Liver (tissue), 7 donors: ENCODE measurements at regions not wholly inside any gene's neighbourhood (a gene's known extent, or its start where the extent isn't known, plus 50 kb on each side); places are given as distances from the start of the nearest gene placed in this dataset.
"Not testable (repeated sequence)": the region's sequence is repeated elsewhere in the genome, so short reads cannot be mapped to it uniquely, and the experiment has no call there.

Source experiments
- DNase-seq: peaks from one replicate; pipeline ENCODE4 v3.0.0-alpha.2; 2017; ENCODE audit warnings: low spot score
- H3K27ac ChIP-seq, 2 donors: one replicate each; pipeline ENCODE4 v1.7.0; 2013; ENCODE audit warnings: inconsistent platforms in 2 of 2, low read length in 2 of 2, control low read depth in 1 of 2, low read depth in 1 of 2, mild to moderate bottlenecking in 1 of 2
- H3K27me3 ChIP-seq, 4 donors: one replicate each; pipeline versions ENCODE4 v1.6.1 to v1.7.0; 2013; ENCODE audit warnings: low read length in 3 of 4, inconsistent platforms in 1 of 4, mild to moderate bottlenecking in 1 of 4, moderate library complexity in 1 of 4; ENCODE audit not compliant: control insufficient read depth in 4 of 4, insufficient read depth in 4 of 4
- H3K36me3 ChIP-seq, 4 donors: one replicate each; pipeline versions ENCODE4 v1.6.1 to v1.7.0; 2013; ENCODE audit warnings: low read length in 3 of 4, mild to moderate bottlenecking in 3 of 4, low read depth in 1 of 4, moderate library complexity in 1 of 4; ENCODE audit not compliant: control insufficient read depth in 4 of 4, insufficient read depth in 3 of 4
- H3K4me1 ChIP-seq, 4 donors: one replicate each; pipeline versions ENCODE4 v1.6.1 to v1.7.0; 2013; ENCODE audit warnings: low read length in 3 of 4, mild to moderate bottlenecking in 3 of 4, moderate library complexity in 1 of 4; ENCODE audit not compliant: control insufficient read depth in 4 of 4, insufficient read depth in 4 of 4
- H3K4me3 ChIP-seq, 3 donors: one replicate each; pipeline versions ENCODE4 v1.6.1 to v1.7.0; 2013; ENCODE audit warnings: low read length in 3 of 3, control low read depth in 1 of 3, low read depth in 1 of 3, mild to moderate bottlenecking in 1 of 3
- H3K9ac ChIP-seq, 2 donors: one replicate each; pipeline ENCODE4 v1.7.0; 2013; ENCODE audit warnings: low read length in 2 of 2, mild to moderate bottlenecking in 2 of 2, moderate library complexity in 2 of 2, control low read depth in 1 of 2, low read depth in 1 of 2
- H3K9me3 ChIP-seq, 4 donors: one replicate each; pipeline versions ENCODE4 v1.6.1 to v1.7.0; 2013; ENCODE audit warnings: low read length in 3 of 4; ENCODE audit not compliant: control insufficient read depth in 4 of 4
- ATF3 ChIP-seq: IDR thresholded peaks from 2 replicates; pipeline ENCODE4 v1.6.1; 2016; ENCODE audit warnings: antibody characterized with exemption
- EGR1 ChIP-seq, 2 donors: IDR thresholded peaks; 2 replicates each; pipeline ENCODE4 v1.6.1; 2016 to 2018; ENCODE audit warnings: antibody characterized with exemption in 2 of 2, low read depth in 2 of 2
- FOXA2 ChIP-seq: IDR thresholded peaks from 2 replicates; pipeline ENCODE4 v1.6.1; 2016; ENCODE audit warnings: antibody characterized with exemption
- GABPA ChIP-seq, 2 donors: IDR thresholded peaks in 1 of 2; conservative IDR thresholded peaks in 1 of 2; 2 replicates each; pipeline ENCODE4 v1.6.1; 2016; ENCODE audit warnings: antibody characterized with exemption in 2 of 2, mild to moderate bottlenecking in 1 of 2, moderate library complexity in 1 of 2
- HNF4A ChIP-seq, 2 donors: conservative IDR thresholded peaks; 2 replicates each; pipeline ENCODE4 v1.6.1; 2016; ENCODE audit warnings: antibody characterized with exemption in 2 of 2, mild to moderate bottlenecking in 2 of 2
- HNF4G ChIP-seq: IDR thresholded peaks from 2 replicates; pipeline ENCODE4 v1.6.1; 2016; ENCODE audit warnings: antibody characterized with exemption
- JUND ChIP-seq, 2 donors: IDR thresholded peaks; 2 replicates each; pipeline ENCODE4 v1.6.1; 2016; ENCODE audit warnings: antibody characterized with exemption in 2 of 2
- MAX ChIP-seq: IDR thresholded peaks from 2 replicates; pipeline ENCODE4 v1.6.1; 2016; ENCODE audit warnings: antibody characterized with exemption
- NR2F2 ChIP-seq: IDR thresholded peaks from 2 replicates; pipeline ENCODE4 v1.6.1; 2016; ENCODE audit warnings: antibody characterized with exemption
- RAD21 ChIP-seq, 2 donors: IDR thresholded peaks; 2 replicates each; pipeline ENCODE4 v1.6.1; 2016; ENCODE audit warnings: antibody characterized with exemption in 2 of 2, mild to moderate bottlenecking in 2 of 2
- REST ChIP-seq: IDR thresholded peaks from 2 replicates; pipeline ENCODE4 v1.6.1; 2016; ENCODE audit warnings: antibody characterized with exemption, mild to moderate bottlenecking
- SP1 ChIP-seq: IDR thresholded peaks from 2 replicates; pipeline ENCODE4 v1.6.1; 2018; ENCODE audit warnings: antibody characterized with exemption, mild to moderate bottlenecking
- TAF1 ChIP-seq: conservative IDR thresholded peaks from 2 replicates; pipeline ENCODE4 v1.6.1; 2016; ENCODE audit warnings: antibody characterized with exemption, mild to moderate bottlenecking
- YY1 ChIP-seq: IDR thresholded peaks from 2 replicates; pipeline ENCODE4 v1.6.1; 2016; ENCODE audit warnings: antibody characterized with exemption, mild to moderate bottlenecking
- ZBTB33 ChIP-seq: IDR thresholded peaks from 2 replicates; pipeline ENCODE4 v1.6.1; 2016; ENCODE audit warnings: antibody characterized with exemption
- WGBS: extraction: QIAGEN DNeasy Blood & Tissue Kit; methylation state at CpG from one replicate; pipeline ENCODE4 v1.1.7; 2013; 5-methylcytosine and 5-hydroxymethylcytosine counted together
- donor health status: healthy.
- donor health status: healthy.
- donor health status: healthy.
- donor health status: healthy.

- WGBS = 96% methylated on average over 3 of the region's 3 CpGs
- H3K36me3 ChIP-seq, H3K9ac ChIP-seq, H3K27ac ChIP-seq, H3K4me1 ChIP-seq, H3K9me3 ChIP-seq, H3K4me3 ChIP-seq, H3K27me3 ChIP-seq, DNase-seq: not testable (repeated sequence)
Measured at GRCh38 chr10:21034770-21035169, 137.7 kb upstream of the NEBL start.

GRCh38 chr10:21034241-21034640, 137.1 kb upstream of the NEBL start:
- WGBS = 50% methylated on average over 2 of the region's 2 CpGs
- no peak overlapping the region for H3K4me3 ChIP-seq
- DNase-seq = no peak
- no peaks in the 10 kb centered on the region for H3K27me3 ChIP-seq
- TF ChIP-seq RAD21 (IDR thresholded peaks at IDR 0.05) (no peak), ZBTB33 (no peak), YY1 (no peak), HNF4G (no peak), FOXA2 (no peak), TAF1 (no peak), REST (no peak), MAX (no peak), JUND (IDR thresholded peaks at IDR 0.05) (no peak), GABPA (IDR thresholded peaks at IDR 0.05 in 1 of 2, conservative IDR thresholded peaks at IDR 0.05 in 1 of 2) (no peak), HNF4A (conservative IDR thresholded peaks at IDR 0.05) (no peak), NR2F2 (no peak), SP1 (no peak), ATF3 (no peak), EGR1 (IDR thresholded peaks at IDR 0.05; ENCODE audit: low read depth in 2 of 2) (no peak)
- H3K27ac ChIP-seq = no peak overlapping the region
- H3K36me3 ChIP-seq = no peaks in the 10 kb centered on the region
- H3K9me3 ChIP-seq = peaks cover 0 to 2% (median 0%) of the 10 kb centered on the region in 4 donors
- peaks cover 0 to 3% (median 2%) of the 10 kb centered on the region in 4 donors for H3K4me1 ChIP-seq
- no peak overlapping the region for H3K9ac ChIP-seq
